Uterus (tissue), 3 donors: ENCODE measurements at regions not wholly inside any gene's neighbourhood (a gene's known extent, or its start where the extent isn't known, plus 50 kb on each side); places are given as distances from the start of the nearest gene placed in this dataset.

Source experiments
- DNase-seq, 2 donors: peaks; one replicate each; pipeline ENCODE4 v3.0.0-alpha.2; 2019 to 2020
- H3K27ac ChIP-seq, 2 donors: fragments of 200-600 bp; sonication (generic); 1 replicate in 1 of 2; 2 replicates in 1 of 2; pipeline ENCODE4 v1.5.1; 2016 to 2018
- H3K27me3 ChIP-seq, 2 donors: fragments of 200-600 bp; sonication (generic); one replicate each; pipeline ENCODE4 v1.5.1; 2018 to 2019; ENCODE audit warnings: control low read depth in 1 of 2
- H3K36me3 ChIP-seq, 2 donors: fragments of 200-600 bp; sonication (generic); one replicate each; pipeline ENCODE4 v1.5.1; 2019; ENCODE audit warnings: control low read depth in 1 of 2
- H3K4me1 ChIP-seq, 2 donors: fragments of 200-600 bp; sonication (generic); one replicate each; pipeline ENCODE4 v1.5.1; 2018 to 2019; ENCODE audit warnings: control low read depth in 1 of 2
- H3K4me3 ChIP-seq, 2 donors: fragments of 200-600 bp; sonication (generic); 1 replicate in 1 of 2; 2 replicates in 1 of 2; pipeline ENCODE4 v1.5.1; 2018 to 2019; ENCODE audit warnings: mild to moderate bottlenecking in 1 of 2
- H3K9me3 ChIP-seq, 2 donors: fragments of 200-600 bp; sonication (generic); one replicate each; pipeline ENCODE4 v1.5.1; 2019; ENCODE audit warnings: control low read depth in 1 of 2
- CTCF ChIP-seq, 4 experiments: fragments of 200-600 bp in 2 of 4; fragments of 450-650 bp in 2 of 4; sonication (generic) in 2 of 4; IDR thresholded peaks; one replicate each; pipeline ENCODE4 v1.5.1; 2016 to 2019; ENCODE audit warnings: antibody characterized with exemption in 4 of 4, mild to moderate bottlenecking in 2 of 4, moderate library complexity in 1 of 4
- POLR2A ChIP-seq, 2 donors: fragments of 450-650 bp; IDR thresholded peaks; one replicate each; pipeline ENCODE4 v1.6.1; 2016; ENCODE audit warnings: antibody characterized with exemption in 2 of 2, mild to moderate bottlenecking in 1 of 2, moderate library complexity in 1 of 2
- intact Hi-C: fragments of 100-400 bp; cut with DNase I; formaldehyde crosslinking; loops from one replicate; pipeline ENCODE4 v1.15.1; 2023; ENCODE audit warnings: low total_unique reads
- donor health status: DM: yes; HTN: yes; CAD: no.

GRCh38 chr2:191783416-191783815 is 63.5 kb downstream of the CAVIN2 start:
- TF ChIP-seq POLR2A (IDR thresholded peaks at IDR 0.05): no peak
- no peak for TF ChIP-seq CTCF (IDR thresholded peaks at IDR 0.05)
- H3K27me3 ChIP-seq: no peaks in the 10 kb centered on the region
- no peak overlapping the region for H3K27ac ChIP-seq
- H3K4me3 ChIP-seq: no peak overlapping the region
- DNase-seq: no peak
- H3K4me1 ChIP-seq: no peaks in the 10 kb centered on the region
- no peaks in the 10 kb centered on the region for H3K9me3 ChIP-seq
- no peaks in the 10 kb centered on the region for H3K36me3 ChIP-seq
- intact Hi-C loops: no loop called here
